Natural killer cell treated with Interleukin-12 subunit alpha and Interleukin-12 subunit beta and Interleukin-15 and Interleukin-18, amount 100 ng/mL, for 72 hours (primary cell): ENCODE measurements at regions not wholly inside any gene's neighbourhood (a gene's known extent, or its start where the extent isn't known, plus 50 kb on each side); places are given as distances from the start of the nearest gene placed in this dataset.
"Not testable (repeated sequence)": the region's sequence is repeated elsewhere in the genome, so short reads cannot be mapped to it uniquely, and the experiment has no call there.

Experiments used
- ATAC-seq, 2 donors: fragments of 150-1000 bp; cut with Tn5 transposase in 1 of 2; sonication (Bioruptor Pico), chemical (Tn5 transposase) in 1 of 2; 2 replicates each; pipeline ENCODE4 v1.10.0; 2021
- DNase-seq: peaks from one replicate; pipeline ENCODE4 v3.0.0; 2022; ENCODE audit warnings: low spot score
- H3K27ac Mint-ChIP-seq, 2 donors: 1 replicate in 1 of 2; 2 replicates in 1 of 2; pipeline ENCODE4 v1.8.0; 2022; ENCODE audit warnings: mixed read lengths in 2 of 2, mild to moderate bottlenecking in 1 of 2, moderate library complexity in 1 of 2
- H3K27me3 Mint-ChIP-seq, 2 donors: 1 replicate in 1 of 2; 2 replicates in 1 of 2; pipeline ENCODE4 v1.8.0; 2022; ENCODE audit warnings: mixed read lengths in 2 of 2
- H3K36me3 Mint-ChIP-seq: one replicate; pipeline ENCODE4 v1.8.0; 2022; ENCODE audit warnings: mixed read lengths
- H3K4me1 Mint-ChIP-seq, 2 donors: 1 replicate in 1 of 2; 2 replicates in 1 of 2; pipeline ENCODE4 v1.8.0; 2022; ENCODE audit warnings: low read depth in 2 of 2, mixed read lengths in 2 of 2, mild to moderate bottlenecking in 1 of 2
- H3K4me3 Mint-ChIP-seq: one replicate; pipeline ENCODE4 v1.8.0; 2022; ENCODE audit warnings: mixed read lengths
- H3K9me3 Mint-ChIP-seq: 2 replicates; pipeline ENCODE4 v1.8.0; 2022; ENCODE audit warnings: mixed read lengths

DNA sequence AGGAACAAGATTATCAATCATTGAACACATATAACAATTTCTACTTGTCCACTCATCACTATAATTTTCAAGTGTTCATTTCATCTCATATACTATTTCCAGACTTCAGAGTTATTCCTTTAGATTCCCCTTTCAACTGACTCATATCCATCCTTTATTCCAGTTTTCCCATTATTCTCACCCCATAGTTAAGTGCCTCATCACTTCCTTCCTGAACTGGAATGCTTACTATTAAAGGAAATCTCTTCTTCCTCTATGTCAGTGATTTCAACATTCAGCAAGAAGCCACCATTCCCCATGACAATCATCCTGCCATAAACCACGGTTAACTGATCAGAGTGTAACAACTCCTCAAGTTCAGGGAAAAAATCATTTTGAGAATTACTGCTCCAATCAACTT lies 198.9 kb downstream of the FBXO8 start:
- no peaks in the 10 kb centered on the region for H3K4me1 Mint-ChIP-seq
- H3K4me3 Mint-ChIP-seq: no peak overlapping the region
- no peak overlapping the region for H3K27ac Mint-ChIP-seq
- H3K36me3 Mint-ChIP-seq: no peaks in the 10 kb centered on the region
- peaks cover 0 to 3% of the 10 kb centered on the region in 2 donors for H3K27me3 Mint-ChIP-seq
- ATAC-seq (no peak), DNase-seq (no peak)
- no peaks in the 10 kb centered on the region for H3K9me3 Mint-ChIP-seq

DNA sequence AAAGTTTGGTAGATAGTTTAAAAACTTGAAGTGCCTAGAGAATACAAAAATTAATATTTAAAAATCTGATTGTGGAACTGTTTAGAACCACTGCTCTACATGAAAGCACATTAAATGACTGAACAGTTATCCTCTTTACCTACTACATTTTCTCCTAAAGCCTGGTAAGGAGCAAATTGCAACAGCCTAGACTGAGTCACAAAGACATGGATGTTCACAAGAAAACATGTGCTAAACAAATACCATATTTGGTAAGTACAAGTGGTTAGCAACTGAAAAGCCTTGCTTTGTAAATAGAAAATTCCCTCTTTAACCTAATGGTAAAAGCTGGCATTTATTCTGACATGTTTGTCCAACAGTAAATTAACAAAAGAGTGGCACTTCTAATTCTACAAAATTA lies 203.1 kb downstream of the FBXO8 start:
- H3K9me3 Mint-ChIP-seq: peaks cover 7% of the 10 kb centered on the region

DNA sequence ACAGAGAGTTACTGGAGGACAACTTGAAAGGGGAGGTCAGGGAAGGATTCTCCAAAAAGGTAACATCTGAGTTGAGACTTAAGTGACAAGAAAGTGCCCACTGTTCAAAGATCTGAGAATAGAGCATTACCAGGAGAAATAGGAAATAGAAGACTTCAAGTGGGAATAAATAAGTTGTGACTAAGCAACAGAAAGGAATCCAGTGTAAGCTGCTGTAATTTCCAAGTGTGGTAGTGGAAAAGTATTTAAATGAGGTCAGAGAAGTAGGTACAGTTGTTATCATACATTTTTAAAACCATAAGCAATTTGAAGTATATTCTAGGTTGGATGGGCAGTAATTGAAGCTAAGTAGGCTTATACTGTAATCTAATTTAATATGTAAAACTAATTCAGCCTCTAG lies 211.9 kb downstream of the FBXO8 start:
- H3K4me1 Mint-ChIP-seq: no peaks in the 10 kb centered on the region
- H3K36me3 Mint-ChIP-seq: no peaks in the 10 kb centered on the region
- H3K9me3 Mint-ChIP-seq: peaks cover 6% of the 10 kb centered on the region

More for the DNA sequence above, 203.1 kb downstream of the FBXO8 start:
- Mint-ChIP-seq H3K27ac (no peak overlapping the region), H3K4me3 (no peak overlapping the region), H3K36me3 (no peaks in the 10 kb centered on the region), H3K4me1 (no peaks in the 10 kb centered on the region), H3K27me3 (peaks cover 0 to 6% of the 10 kb centered on the region in 2 donors)
- no peak for DNase-seq
- no peak for ATAC-seq

DNA sequence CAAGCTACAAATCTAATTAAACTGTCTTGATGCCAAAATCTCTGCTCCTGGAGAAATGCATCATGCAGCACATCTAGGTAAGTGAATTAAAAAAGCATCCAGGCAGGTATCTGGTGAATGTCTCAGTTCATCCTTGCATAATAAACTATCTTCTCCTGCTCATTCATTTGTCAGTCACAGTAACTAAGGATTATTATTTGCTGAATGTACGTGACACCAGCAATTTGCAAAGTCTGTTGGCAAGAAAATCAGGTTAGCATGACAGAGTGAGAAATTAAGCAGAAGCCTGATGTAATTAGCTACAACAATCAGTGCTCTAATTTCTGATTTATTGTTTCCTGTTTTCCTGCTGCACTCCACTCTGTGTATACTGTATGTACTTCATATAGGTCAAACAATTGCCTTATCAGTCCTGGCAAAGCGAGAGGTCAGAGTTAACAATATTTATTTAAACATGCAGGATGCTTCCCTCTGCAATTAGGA lies 213.6 kb downstream of the FBXO8 start:
- H3K4me1 Mint-ChIP-seq: no peaks in the 10 kb centered on the region
- peaks cover 6% of the 10 kb centered on the region for H3K9me3 Mint-ChIP-seq
- ATAC-seq: no peak
- H3K27ac Mint-ChIP-seq: no peak overlapping the region
- no peaks in the 10 kb centered on the region for H3K27me3 Mint-ChIP-seq
- DNase-seq: no peak
- no peaks in the 10 kb centered on the region for H3K36me3 Mint-ChIP-seq
- no peak overlapping the region for H3K4me3 Mint-ChIP-seq

More for the DNA sequence above, 211.9 kb downstream of the FBXO8 start:
- H3K27ac Mint-ChIP-seq: no peak overlapping the region
- DNase-seq (no peak), ATAC-seq (no peak)
- no peak overlapping the region for H3K4me3 Mint-ChIP-seq
- no peaks in the 10 kb centered on the region for H3K27me3 Mint-ChIP-seq

DNA sequence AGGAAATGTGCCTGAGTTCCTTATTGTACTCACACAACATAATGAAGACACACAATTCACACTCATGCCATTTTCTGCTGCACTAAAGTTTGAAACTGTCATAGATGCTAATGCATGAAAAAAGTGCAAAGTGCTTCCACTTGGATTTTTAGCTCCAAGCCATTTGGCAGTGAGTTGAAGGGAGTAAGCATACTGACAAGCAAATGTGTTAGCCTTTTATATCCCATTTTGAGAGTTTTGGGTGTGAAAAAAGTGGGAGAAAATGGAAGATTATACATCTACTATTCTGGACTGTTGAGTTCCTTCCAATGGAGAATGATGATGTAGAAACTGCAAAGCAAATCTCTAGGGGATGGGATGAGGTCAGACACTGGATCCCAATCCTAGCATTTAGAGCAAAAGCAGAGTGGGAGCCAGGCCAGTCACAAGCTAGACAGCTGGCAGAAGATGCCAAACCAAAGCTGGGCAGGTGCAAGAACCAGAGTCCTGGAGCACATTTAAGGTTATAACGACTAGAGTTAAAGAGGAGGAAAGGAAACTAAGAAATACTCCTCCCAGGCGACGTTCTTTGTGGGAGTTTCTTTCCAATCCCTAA lies 216.8 kb downstream of the FBXO8 start:
- Mint-ChIP-seq H3K4me1 (no peaks in the 10 kb centered on the region), H3K36me3 (no peaks in the 10 kb centered on the region), H3K9me3 (peaks cover 7% of the 10 kb centered on the region), H3K4me3 (no peak overlapping the region), H3K27ac (no peak overlapping the region), H3K27me3 (no peaks in the 10 kb centered on the region)
- DNase-seq (no peak), ATAC-seq (no peak)

DNA sequence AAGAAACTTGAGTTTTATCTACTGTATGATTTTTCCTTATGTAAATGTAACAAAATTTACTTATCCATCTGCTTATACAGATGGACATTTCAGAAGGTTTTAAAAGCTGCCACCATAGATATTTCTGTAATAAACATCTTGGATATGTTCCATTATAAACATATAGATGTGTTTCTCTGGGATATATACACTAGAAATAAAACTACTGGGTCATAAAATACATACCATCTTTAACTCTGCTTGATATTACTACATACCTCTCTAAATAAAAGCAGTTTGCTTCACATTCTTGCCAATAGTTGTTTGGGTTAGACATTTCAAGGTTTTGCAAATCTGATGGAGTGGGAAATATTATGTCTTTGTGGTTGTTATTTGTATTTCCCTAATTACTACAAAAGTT lies 220.6 kb downstream of the FBXO8 start:
- Mint-ChIP-seq H3K9me3 (peaks cover 11% of the 10 kb centered on the region), H3K4me3 (no peak overlapping the region), H3K27me3 (no peaks in the 10 kb centered on the region), H3K36me3 (no peaks in the 10 kb centered on the region), H3K27ac (no peak overlapping the region), H3K4me1 (no peaks in the 10 kb centered on the region)
- DNase-seq (no peak), ATAC-seq (no peak)

DNA sequence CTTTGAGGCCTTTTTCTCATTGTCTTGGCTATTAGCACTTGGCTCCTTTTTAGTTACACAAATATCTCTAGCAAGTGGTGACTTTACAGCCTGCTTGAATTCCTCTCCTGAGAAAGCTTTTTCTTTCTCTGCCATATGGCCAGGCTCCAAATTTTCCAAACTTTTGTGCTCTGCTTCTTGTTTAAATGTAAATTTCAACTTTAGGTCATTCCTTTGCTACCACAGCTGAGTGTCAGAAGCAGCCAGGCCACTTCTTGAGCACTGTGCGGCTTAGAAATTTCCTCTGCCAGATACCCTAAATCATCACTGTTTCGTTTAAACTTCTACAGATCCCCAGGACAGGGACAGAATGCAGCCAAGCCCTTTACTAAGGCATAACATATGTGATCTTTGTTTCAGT lies 222.4 kb downstream of the FBXO8 start:
- H3K4me3 Mint-ChIP-seq: no peak overlapping the region
- DNase-seq (no peak), ATAC-seq (no peak)
- no peak overlapping the region for H3K27ac Mint-ChIP-seq
- no peaks in the 10 kb centered on the region for H3K27me3 Mint-ChIP-seq
- no peaks in the 10 kb centered on the region for H3K36me3 Mint-ChIP-seq
- peaks cover 13% of the 10 kb centered on the region for H3K9me3 Mint-ChIP-seq
- no peaks in the 10 kb centered on the region for H3K4me1 Mint-ChIP-seq

DNA sequence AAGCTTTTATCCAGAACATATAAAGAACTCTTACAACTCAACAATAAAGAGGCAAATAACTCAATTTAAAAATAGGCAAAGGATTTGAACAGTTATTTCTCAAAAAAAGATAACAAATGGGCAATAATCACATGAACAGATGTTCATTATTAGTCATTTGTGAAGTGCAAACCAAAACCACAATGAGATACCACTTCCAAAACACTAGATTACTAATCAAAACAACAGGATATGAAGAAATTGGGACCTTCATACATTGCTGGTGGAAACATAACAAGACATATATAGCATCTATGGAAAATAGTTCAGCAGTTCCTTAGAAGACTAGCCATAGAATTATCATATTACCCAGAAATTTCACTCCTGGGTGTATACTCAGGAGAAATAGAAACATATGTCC lies 224.6 kb downstream of the FBXO8 start:
- ATAC-seq (no peak), DNase-seq (no peak)
- Mint-ChIP-seq H3K27me3 (no peaks in the 10 kb centered on the region), H3K36me3 (no peaks in the 10 kb centered on the region), H3K4me1 (no peaks in the 10 kb centered on the region), H3K27ac (no peak overlapping the region), H3K9me3 (peaks cover 13% of the 10 kb centered on the region), H3K4me3 (no peak overlapping the region)

DNA sequence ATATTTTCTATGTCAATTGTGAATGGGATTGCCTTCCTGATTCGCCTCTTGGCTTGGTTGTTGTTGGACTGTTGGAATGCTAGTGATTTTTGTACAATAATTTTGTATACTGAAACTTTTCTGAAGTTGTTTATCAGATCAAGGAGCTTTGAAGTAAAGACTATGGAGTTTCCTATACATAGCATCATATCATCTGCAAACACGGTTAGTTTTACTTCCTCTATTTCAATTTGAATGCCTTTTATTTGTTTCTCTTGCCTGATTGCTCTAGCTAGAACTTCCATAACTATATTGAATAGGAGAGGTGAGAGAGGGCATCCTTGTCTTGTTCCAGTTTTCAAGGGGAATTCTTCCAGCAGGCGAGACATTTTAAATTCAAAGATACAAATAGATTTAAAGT lies 226.5 kb downstream of the FBXO8 start:
- H3K27ac Mint-ChIP-seq: no peak overlapping the region
- ATAC-seq (no peak), DNase-seq (no peak)
- no peaks in the 10 kb centered on the region for H3K27me3 Mint-ChIP-seq
- H3K4me1 Mint-ChIP-seq: no peaks in the 10 kb centered on the region
- no peak overlapping the region for H3K4me3 Mint-ChIP-seq
- H3K9me3 Mint-ChIP-seq: peaks cover 13% of the 10 kb centered on the region
- H3K36me3 Mint-ChIP-seq: no peaks in the 10 kb centered on the region

DNA sequence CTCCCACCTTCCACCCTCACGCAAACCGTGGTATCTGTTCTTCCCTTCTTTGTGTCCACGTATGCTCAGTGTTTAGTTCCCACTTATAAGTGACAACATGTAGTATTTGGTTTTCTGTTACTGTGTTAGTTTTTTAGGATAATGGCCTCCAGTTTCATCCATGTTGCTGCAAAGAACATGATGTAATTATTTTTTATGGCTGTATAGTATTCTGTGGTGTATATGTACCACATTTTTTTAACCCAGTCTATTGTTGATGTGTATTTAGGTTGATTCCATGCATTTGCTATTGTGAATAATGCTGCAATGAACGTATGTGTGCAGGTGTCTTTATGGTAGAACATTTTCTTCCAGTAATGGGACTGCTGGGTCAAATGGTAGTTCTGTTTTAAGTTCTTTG lies 228.1 kb downstream of the FBXO8 start:
- H3K36me3 Mint-ChIP-seq: no peaks in the 10 kb centered on the region
- peaks cover 7% of the 10 kb centered on the region for H3K9me3 Mint-ChIP-seq
- H3K4me3 Mint-ChIP-seq: no peak overlapping the region
- no peaks in the 10 kb centered on the region for H3K4me1 Mint-ChIP-seq
- no peak overlapping the region for H3K27ac Mint-ChIP-seq
- no peaks in the 10 kb centered on the region for H3K27me3 Mint-ChIP-seq
- ATAC-seq (no peak), DNase-seq (no peak)

DNA sequence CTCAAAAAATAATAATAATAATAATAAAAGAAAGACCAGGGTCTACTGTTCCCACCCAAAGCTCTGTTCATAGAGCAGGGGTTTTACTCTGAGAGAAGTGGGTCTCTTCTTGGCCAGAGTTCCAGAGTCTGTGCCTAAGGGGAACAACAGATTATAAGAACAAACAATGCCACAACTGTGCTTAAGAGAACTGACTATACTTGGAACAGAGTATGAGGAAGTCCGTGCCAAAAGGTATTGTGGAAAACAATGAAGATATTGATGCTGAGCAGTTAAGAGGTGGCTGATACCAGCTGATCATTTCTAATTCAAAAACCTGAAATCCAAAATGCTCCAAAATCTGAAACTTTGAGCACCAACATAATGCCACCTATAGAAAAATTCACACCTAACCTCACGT lies 229.6 kb downstream of the FBXO8 start:
- no peak for DNase-seq
- Mint-ChIP-seq H3K4me3 (no peak overlapping the region), H3K9me3 (peaks cover 7% of the 10 kb centered on the region), H3K27ac (no peak overlapping the region), H3K36me3 (no peaks in the 10 kb centered on the region), H3K27me3 (no peaks in the 10 kb centered on the region), H3K4me1 (no peaks in the 10 kb centered on the region)
- ATAC-seq: no peak

- peaks cover 7% of the 10 kb centered on the region for H3K9me3 Mint-ChIP-seq
- H3K27ac Mint-ChIP-seq: no peak overlapping the region
- no peak overlapping the region for H3K4me3 Mint-ChIP-seq
- no peaks in the 10 kb centered on the region for H3K27me3 Mint-ChIP-seq
- DNase-seq: no peak
- no peaks in the 10 kb centered on the region for H3K36me3 Mint-ChIP-seq
- H3K4me1 Mint-ChIP-seq: no peaks in the 10 kb centered on the region
- ATAC-seq: no peak
These were observed 236.1 kb downstream of the FBXO8 start for GRCh38 chr4:174047363-174047762.

DNA sequence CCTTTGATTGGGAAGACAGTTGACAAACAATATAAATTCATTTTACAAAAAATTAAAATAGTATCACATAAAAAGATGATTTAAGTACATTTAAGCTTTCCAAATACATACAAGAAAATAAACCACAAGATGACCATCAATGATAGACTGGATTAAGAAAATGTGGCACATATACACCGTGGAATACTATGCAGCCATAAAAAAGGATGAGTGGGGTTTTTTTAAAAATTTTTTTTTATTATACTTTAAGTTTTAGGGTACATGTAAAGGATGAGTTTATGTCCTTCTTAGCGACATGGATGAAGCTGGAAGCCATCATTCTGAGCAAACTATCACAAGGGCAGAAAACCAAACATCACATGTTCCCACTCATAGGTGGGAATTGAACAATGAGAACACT lies 237.6 kb downstream of the FBXO8 start:
- not testable (repeated sequence) for H3K4me3 Mint-ChIP-seq, H3K27ac Mint-ChIP-seq, H3K4me1 Mint-ChIP-seq, H3K9me3 Mint-ChIP-seq, ATAC-seq, H3K27me3 Mint-ChIP-seq, H3K36me3 Mint-ChIP-seq, DNase-seq

GRCh38 chr4:174045381-174045780 lies 238.1 kb downstream of the FBXO8 start:
- Mint-ChIP-seq H3K9me3 (peaks cover 7% of the 10 kb centered on the region), H3K4me1 (no peaks in the 10 kb centered on the region), H3K27me3 (no peaks in the 10 kb centered on the region), H3K36me3 (no peaks in the 10 kb centered on the region), H3K4me3 (no peak overlapping the region), H3K27ac (no peak overlapping the region)
- DNase-seq (no peak), ATAC-seq (no peak)

GRCh38 chr4:174041555-174042105 lies 241.8 kb downstream of the FBXO8 start:
- no peaks in the 10 kb centered on the region for H3K4me1 Mint-ChIP-seq
- H3K4me3 Mint-ChIP-seq: no peak overlapping the region
- H3K36me3 Mint-ChIP-seq: no peaks in the 10 kb centered on the region
- DNase-seq: no peak
- no peak overlapping the region for H3K27ac Mint-ChIP-seq
- ATAC-seq: no peak
- H3K27me3 Mint-ChIP-seq: no peaks in the 10 kb centered on the region
- H3K9me3 Mint-ChIP-seq: peaks cover 7% of the 10 kb centered on the region
